ENCODE measurements at regions not wholly inside any gene's neighbourhood (a gene's known extent, or its start where the extent isn't known, plus 50 kb on each side); places are given as distances from the start of the nearest gene placed in this dataset.

DNA sequence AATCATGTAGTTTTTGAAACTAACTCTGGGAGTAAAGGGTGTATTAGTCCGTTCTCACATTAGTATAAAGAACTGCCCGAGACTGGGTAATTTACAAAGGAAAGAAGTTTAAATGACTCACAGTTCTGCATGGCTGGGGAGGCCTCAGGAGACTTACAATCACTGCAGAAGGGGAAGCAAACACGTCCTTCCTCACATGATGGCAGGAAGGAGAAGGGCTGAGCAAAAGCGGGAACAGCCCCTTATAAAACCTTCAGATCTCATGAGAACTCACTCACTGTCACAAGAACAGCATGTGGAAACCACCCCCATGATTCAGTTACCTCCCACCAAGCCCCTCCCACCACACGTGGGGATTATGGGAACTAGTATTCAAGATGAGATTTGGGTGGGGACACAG, 256.5 kb upstream of the TNRC6C start:
- no peak for TF ChIP-seq POLR2AphosphoS5 (IDR thresholded peaks at IDR 0.05; ENCODE audit: low read depth, low read length)
- TF ChIP-seq SIN3A (IDR thresholded peaks at IDR 0.05; ENCODE audit: borderline replicate concordance, insufficient read depth, low read length) = no peak
- TF ChIP-seq TAF1 (IDR thresholded peaks at IDR 0.05; ENCODE audit: borderline replicate concordance, insufficient read depth, low read length) = no peak

All from PFSK-1 (cell line).